ENCODE measurements at regions not wholly inside any gene's neighbourhood (a gene's known extent, or its start where the extent isn't known, plus 50 kb on each side); places are given as distances from the start of the nearest gene placed in this dataset.
A peak's percentile ranks its signal among the peaks of the same experiment; 100 is the strongest.

GRCh38 chr6:71405416-71405815 is 116.8 kb downstream of the OGFRL1 start:
- no peaks in the 10 kb centered on the region for H3K9me3 Mint-ChIP-seq (ENCODE audit: unreplicated experiment)
- H3K27ac Mint-ChIP-seq (ENCODE audit: low read depth, unreplicated experiment) = no peak overlapping the region
- H3K4me1 Mint-ChIP-seq (ENCODE audit: insufficient read depth, unreplicated experiment) = peaks cover 26% of the 10 kb centered on the region
- POLR2A ChIA-PET = interaction anchor here (3.8 to 4.2 kb wide), 2 partner anchors 11 to 15 kb away, joined by 33 to 43 read pairs; no protein-coding TSS in a partner anchor
- TF ChIP-seq, protein P1, sequence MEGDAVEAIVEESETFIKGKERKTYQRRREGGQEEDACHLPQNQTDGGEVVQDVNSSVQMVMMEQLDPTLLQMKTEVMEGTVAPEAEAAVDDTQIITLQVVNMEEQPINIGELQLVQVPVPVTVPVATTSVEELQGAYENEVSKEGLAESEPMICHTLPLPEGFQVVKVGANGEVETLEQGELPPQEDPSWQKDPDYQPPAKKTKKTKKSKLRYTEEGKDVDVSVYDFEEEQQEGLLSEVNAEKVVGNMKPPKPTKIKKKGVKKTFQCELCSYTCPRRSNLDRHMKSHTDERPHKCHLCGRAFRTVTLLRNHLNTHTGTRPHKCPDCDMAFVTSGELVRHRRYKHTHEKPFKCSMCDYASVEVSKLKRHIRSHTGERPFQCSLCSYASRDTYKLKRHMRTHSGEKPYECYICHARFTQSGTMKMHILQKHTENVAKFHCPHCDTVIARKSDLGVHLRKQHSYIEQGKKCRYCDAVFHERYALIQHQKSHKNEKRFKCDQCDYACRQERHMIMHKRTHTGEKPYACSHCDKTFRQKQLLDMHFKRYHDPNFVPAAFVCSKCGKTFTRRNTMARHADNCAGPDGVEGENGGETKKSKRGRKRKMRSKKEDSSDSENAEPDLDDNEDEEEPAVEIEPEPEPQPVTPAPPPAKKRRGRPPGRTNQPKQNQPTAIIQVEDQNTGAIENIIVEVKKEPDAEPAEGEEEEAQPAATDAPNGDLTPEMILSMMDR (IDR thresholded peaks at IDR 0.05; ENCODE audit: unreplicated experiment) = no peak
- peaks cover 5% of the 10 kb centered on the region for H3K36me3 Mint-ChIP-seq (ENCODE audit: insufficient read depth, unreplicated experiment)
- H3K27me3 Mint-ChIP-seq (ENCODE audit: insufficient read depth, unreplicated experiment) = no peaks in the 10 kb centered on the region
- no TSS peak for BruUV-seq (replicated peaks)
- H3K4me3 Mint-ChIP-seq (ENCODE audit: unreplicated experiment) = no peak overlapping the region
- intact Hi-C loops (cut with micrococcal nuclease) = no loop called here
- CTCF ChIA-PET = interaction anchor here (0.6 to 1.8 kb wide), 5 partner anchors 9 to 215 kb away, joined by 3 to 5 read pairs (median 3); no protein-coding TSS in a partner anchor
- DNase-seq (ENCODE audit: unreplicated experiment) = no peak

DNA sequence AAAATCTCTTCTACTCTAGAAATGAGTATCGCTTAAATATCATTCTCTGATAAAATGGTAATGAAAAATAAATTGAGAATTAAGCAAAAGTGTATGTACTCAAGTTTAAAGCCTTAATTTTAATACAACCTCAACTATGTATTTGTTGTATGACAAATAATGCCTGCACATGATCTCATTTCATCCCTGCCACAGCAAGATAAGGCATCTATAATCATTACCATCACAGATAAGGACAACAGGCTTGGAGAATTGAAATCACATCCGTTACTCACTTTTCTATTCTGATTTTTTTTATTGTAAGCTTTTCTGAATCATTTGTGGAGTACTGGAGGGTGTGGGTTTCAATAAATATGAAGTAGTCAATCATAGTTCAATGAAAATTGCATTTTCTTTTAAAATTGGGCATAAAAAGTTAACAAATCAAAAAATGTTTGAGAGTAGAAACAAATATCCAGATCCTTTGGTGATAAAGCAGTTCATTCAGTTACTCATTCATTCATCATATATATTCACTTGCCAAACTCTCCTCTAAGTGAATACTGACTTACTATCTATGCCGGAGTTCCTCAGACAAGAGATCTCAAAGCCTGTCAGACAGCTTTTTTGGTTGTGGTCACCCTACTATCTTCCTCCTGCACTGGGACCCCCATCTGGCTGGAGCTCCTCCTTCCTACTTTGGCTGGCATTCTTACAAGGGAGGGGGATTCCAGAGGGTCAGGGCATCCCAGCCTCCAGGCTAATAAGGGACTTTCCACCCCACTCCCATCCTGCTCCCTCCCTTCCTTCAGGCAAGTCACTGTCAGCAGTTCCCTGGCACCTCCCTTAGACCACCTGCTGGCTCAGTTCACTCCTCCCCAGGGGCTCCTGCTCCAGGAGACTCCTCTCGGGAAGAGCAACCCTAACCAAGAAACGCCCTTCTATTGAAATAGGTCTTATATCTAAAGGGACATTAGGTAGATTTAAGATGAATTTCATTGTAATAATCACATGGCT is 118.6 kb downstream of the OGFRL1 start:
- no peak overlapping the region for H3K4me3 Mint-ChIP-seq (ENCODE audit: unreplicated experiment)
- peak overlapping the region; percentile 5 for H3K27ac Mint-ChIP-seq (ENCODE audit: low read depth, unreplicated experiment)
- H3K36me3 Mint-ChIP-seq (ENCODE audit: insufficient read depth, unreplicated experiment) = peaks cover 8% of the 10 kb centered on the region
- TF ChIP-seq, protein P1 (IDR thresholded peaks at IDR 0.05; ENCODE audit: unreplicated experiment) = no peak
- no peak for DNase-seq (ENCODE audit: unreplicated experiment)
- POLR2A ChIA-PET = interaction anchor here (5.0 kb wide), 1 partner anchor 13 kb away, joined by 24 read pairs; no protein-coding TSS in a partner anchor
- no peaks in the 10 kb centered on the region for H3K9me3 Mint-ChIP-seq (ENCODE audit: unreplicated experiment)
- BruUV-seq (replicated peaks) = no TSS peak
- peaks cover 28% of the 10 kb centered on the region for H3K4me1 Mint-ChIP-seq (ENCODE audit: insufficient read depth, unreplicated experiment)
- CTCF ChIA-PET = interaction anchor here (1.4 kb wide), 1 partner anchor 22 kb away, joined by 3 read pairs; no protein-coding TSS in a partner anchor
- intact Hi-C loops (cut with micrococcal nuclease) = no loop called here
- H3K27me3 Mint-ChIP-seq (ENCODE audit: insufficient read depth, unreplicated experiment) = no peaks in the 10 kb centered on the region

DNA sequence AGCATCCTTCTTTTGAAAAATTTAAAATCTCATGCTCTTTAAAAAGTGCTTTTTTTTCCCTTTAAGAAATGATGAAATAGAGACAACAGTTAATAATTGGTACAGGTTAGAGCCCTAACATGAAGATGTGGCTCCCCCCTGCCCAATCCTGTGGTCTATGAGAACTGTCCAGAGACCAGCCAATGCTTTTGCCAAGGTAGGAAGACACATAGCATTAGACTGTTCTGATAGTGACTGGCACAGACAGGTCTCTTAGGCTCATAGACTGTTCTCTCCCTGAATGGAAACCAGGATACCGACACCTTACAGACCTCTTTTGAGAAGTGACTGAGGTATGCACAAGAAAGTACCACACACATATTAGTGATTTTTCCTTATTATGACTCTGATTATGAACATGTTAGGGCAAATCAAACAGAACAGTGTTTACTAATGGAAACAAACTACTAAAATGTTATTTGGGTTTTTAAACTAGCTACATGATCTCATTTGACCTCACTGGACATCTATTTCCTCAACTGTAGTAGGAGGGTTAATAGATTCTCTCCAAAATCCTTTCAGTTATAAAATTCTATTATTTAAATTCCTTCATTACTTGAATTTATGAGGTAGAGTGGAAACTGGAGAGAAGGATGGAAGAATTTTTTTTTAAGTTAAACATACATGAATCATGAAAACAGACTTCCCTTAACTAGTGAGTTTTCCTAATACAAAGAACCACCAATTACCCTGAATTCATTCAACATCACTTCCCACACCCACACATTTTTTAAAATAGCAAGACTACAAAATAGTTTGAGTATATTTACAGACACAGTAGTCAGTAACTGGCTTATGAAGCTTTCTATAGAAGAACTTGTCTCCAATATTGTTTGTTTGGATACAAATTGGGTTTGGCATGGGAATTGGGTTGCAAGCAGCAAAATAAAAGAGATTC is 120.4 kb downstream of the OGFRL1 start:
- POLR2A ChIA-PET = interaction anchor here (0.7 to 5.0 kb wide), 2 partner anchors 11 to 410 kb away, joined by 3 to 24 read pairs; no protein-coding TSS in a partner anchor
- no peak for DNase-seq (ENCODE audit: unreplicated experiment)

More for the DNA sequence above, 120.4 kb downstream of the OGFRL1 start:
- intact Hi-C loops (cut with micrococcal nuclease) = no loop called here
- CTCF ChIA-PET = interaction anchor here (0.6 to 1.9 kb wide), 4 partner anchors 24 to 99 kb away, joined by 3 to 7 read pairs (median 4); no protein-coding TSS in a partner anchor
- H3K27ac Mint-ChIP-seq (ENCODE audit: low read depth, unreplicated experiment) = peak overlapping the region; percentile 42
- TF ChIP-seq, protein P1 (IDR thresholded peaks at IDR 0.05; ENCODE audit: unreplicated experiment) = no peak
- H3K27me3 Mint-ChIP-seq (ENCODE audit: insufficient read depth, unreplicated experiment) = no peaks in the 10 kb centered on the region
- peaks cover 12% of the 10 kb centered on the region for H3K36me3 Mint-ChIP-seq (ENCODE audit: insufficient read depth, unreplicated experiment)
- H3K9me3 Mint-ChIP-seq (ENCODE audit: unreplicated experiment) = no peaks in the 10 kb centered on the region
- BruUV-seq (replicated peaks) = no TSS peak
- H3K4me3 Mint-ChIP-seq (ENCODE audit: unreplicated experiment) = no peak overlapping the region
- H3K4me1 Mint-ChIP-seq (ENCODE audit: insufficient read depth, unreplicated experiment) = peaks cover 28% of the 10 kb centered on the region
